IPS-15b (cell line): ENCODE measurements at regions not wholly inside any gene's neighbourhood (a gene's known extent, or its start where the extent isn't known, plus 50 kb on each side); places are given as distances from the start of the nearest gene placed in this dataset.

Experiments
- H3K27me3 ChIP-seq: one replicate; pipeline ENCODE4 v1.6.1; 2013; ENCODE audit warnings: low read length; ENCODE audit not compliant: control insufficient read depth, insufficient read depth
- H3K36me3 ChIP-seq: one replicate; pipeline ENCODE4 v1.6.1; 2013; ENCODE audit warnings: low read length; ENCODE audit not compliant: control insufficient read depth, insufficient read depth
- H3K4me1 ChIP-seq: one replicate; pipeline ENCODE4 v1.6.1; 2013; ENCODE audit warnings: mild to moderate bottlenecking, low read length; ENCODE audit not compliant: control insufficient read depth, insufficient read depth
- H3K4me3 ChIP-seq: one replicate; pipeline ENCODE4 v1.5.1; 2013; ENCODE audit warnings: low read depth, low read length
- H3K9ac ChIP-seq: one replicate; pipeline ENCODE4 v1.6.1; 2013; ENCODE audit warnings: low read depth, mild to moderate bottlenecking, low read length
- H3K9me3 ChIP-seq: one replicate; pipeline ENCODE4 v1.6.1; 2013; ENCODE audit warnings: mild to moderate bottlenecking, low read length; ENCODE audit not compliant: control insufficient read depth, insufficient read depth

DNA sequence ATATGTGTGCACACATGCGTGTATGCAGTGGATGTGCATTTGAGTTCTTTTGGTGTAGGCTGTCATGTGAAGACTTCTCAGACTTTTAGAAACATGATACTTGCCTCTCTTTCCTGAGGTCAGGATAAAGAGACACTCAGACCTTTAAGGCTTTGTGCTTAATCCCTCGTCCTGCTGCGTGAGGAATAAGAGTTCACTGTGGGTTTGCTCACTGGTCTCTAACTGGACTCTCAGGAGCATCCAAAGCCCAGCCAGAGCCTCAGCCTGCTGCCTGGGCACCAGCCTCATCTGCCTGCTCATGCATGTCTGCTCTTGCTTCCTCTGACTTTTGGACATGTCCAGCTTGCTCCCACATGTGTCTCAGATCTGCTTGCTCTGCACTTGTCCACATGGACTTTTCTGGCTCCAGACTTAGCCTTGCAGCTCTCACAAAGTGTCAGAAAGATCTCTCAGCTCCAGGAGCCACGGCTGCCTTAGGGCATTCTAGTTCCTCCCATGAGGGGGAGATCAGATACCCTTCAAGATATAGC, 65.1 kb upstream of the ZNF366 start:
- H3K9me3 ChIP-seq, result peaks cover 2% of the 10 kb centered on the region

DNA sequence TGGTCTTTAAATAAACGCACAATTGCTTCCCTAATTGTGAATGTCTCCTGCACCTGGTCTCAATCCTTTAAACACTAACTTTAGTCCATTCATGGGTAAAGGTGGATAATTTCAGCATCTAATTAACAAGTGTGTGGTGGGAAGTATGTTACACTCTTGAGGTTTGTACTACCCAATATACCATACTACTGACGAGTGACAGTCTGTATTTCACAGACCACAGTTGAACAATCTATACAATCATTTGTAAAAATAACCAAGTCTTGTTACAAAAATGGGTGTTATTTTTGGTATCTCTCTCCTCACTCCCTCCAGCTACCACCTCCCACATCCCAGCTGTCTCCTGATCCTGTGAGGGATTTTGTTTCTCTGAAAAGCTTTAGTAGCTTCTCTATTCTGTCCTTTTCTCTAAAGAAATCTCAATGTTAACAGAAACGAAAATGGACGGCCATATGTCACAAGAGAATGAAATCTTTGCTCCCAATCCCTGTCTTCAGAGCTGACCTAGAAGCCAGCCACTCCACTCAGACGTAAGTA, 62.3 kb upstream of the ZNF366 start:
- Histone ChIP-seq H3K4me3 (no peak overlapping the region), H3K36me3 (no peaks in the 10 kb centered on the region), H3K9me3 (no peaks in the 10 kb centered on the region), H3K4me1 (no peaks in the 10 kb centered on the region), H3K9ac (no peak overlapping the region), H3K27me3 (no peaks in the 10 kb centered on the region)

More for the DNA sequence above, 65.1 kb upstream of the ZNF366 start:
- Histone ChIP-seq H3K36me3 (no peaks in the 10 kb centered on the region), H3K9ac (no peak overlapping the region), H3K4me1 (no peaks in the 10 kb centered on the region), H3K27me3 (no peaks in the 10 kb centered on the region), H3K4me3 (no peak overlapping the region)

GRCh38 chr5:72566746-72567145, 59.5 kb upstream of the ZNF366 start:
- Histone ChIP-seq H3K4me1 (no peaks in the 10 kb centered on the region), H3K4me3 (no peak overlapping the region), H3K36me3 (no peaks in the 10 kb centered on the region), H3K9ac (no peak overlapping the region), H3K27me3 (no peaks in the 10 kb centered on the region), H3K9me3 (no peaks in the 10 kb centered on the region)

DNA sequence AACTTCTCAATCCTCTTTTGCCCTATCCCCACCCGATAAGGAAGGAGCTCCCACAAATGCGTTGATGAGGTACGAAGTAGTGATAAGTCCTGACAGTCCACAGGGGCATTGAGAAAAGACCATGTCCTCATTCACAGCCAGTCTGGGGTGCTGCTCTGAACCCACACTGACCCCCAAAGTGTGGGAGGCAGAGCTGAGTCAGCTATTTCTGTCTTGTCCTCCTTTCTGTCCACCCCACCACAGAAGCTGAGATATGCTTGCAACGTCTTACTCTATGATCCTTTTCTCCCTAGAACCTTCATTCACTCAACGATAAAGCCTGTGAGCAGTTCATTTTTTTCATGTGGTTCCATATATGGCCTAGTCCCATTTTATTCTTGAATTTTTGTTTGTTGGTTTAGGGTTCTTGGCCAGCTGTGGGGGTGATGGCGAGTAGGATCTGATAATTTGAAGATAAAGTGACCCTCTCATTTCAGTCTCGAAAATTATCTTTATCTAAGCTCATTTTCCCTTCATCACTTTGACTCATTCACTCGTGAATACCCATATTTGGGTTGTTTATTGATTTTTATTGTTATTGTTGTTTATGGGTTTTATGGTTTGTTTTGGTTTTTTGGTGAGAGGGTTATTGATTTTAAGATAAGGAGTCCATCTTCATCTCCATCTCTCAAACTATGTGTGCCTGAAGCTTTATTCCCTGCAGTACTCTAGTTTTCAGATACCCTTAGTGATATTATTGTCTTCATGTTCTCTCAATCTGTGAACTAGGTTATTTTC, 58.5 kb upstream of the ZNF366 start:
- Histone ChIP-seq H3K9me3 (no peaks in the 10 kb centered on the region), H3K27me3 (no peaks in the 10 kb centered on the region), H3K36me3 (no peaks in the 10 kb centered on the region), H3K9ac (no peak overlapping the region), H3K4me1 (peaks cover 4% of the 10 kb centered on the region), H3K4me3 (no peak overlapping the region)

DNA sequence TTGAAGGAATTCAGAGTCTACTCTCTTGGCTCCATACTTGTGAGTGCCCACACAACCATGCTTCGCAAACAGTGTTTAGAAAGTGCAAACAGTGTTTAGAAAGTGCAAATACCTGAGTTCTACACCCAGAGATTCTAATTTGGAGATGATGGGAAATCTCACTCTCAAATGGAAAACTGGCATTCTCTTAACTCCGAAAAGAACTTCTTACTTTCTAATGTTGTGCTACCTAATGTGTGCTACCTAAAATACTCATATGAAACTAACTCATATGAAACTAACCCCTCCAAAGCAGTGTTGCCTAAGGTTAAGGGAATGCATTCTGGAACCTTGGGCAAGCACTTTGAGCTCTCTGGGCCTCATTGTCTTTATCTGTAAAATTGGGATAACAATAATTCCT, 55.5 kb upstream of the ZNF366 start:
- Histone ChIP-seq H3K4me1 (peaks cover 6% of the 10 kb centered on the region), H3K27me3 (peaks cover under 1% of the 10 kb centered on the region), H3K36me3 (no peaks in the 10 kb centered on the region), H3K9me3 (no peaks in the 10 kb centered on the region), H3K9ac (no peak overlapping the region), H3K4me3 (no peak overlapping the region)

DNA sequence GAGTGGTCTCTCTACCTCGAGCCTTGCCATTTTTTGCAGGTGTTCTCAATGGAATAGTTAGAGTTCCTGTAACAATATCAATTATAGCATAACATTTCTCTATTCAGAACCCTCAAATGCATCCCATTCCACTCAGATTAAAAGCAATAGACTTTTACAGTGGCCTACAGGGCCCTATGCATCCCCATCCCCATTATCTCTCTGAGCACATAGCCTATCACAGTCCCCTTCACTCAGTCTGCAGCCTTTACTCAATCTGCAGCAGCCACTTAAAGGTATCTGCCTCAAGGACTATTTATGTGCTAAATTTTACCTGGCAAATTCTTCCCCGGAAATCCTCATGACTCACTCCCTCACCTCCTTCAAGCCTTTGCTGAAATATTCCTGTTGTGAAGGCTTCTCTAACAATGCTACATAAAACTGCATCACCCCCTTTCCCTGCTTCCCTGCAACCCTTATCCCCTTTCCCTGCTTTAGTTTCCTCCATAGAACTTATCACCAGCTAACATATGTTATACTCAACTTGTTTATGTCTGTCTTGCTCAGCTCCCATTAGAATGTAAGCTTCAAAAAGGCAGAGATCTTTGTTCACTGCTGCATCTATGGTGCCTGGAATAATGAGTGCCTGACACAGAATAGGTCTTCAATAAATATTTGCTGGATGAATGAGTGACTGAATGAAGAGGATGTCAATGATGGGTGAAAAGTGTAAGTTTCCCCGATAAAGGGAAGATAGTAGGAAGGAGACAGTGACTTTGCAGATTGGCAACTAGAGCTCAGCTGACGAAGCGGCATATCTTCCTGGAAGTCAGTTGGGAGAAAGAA, 54.1 kb upstream of the ZNF366 start:
- H3K4me3 ChIP-seq, result no peak overlapping the region
- peaks cover 6% of the 10 kb centered on the region for H3K4me1 ChIP-seq
- H3K9me3 ChIP-seq, result no peaks in the 10 kb centered on the region
- no peaks in the 10 kb centered on the region for H3K36me3 ChIP-seq
- no peak overlapping the region for H3K9ac ChIP-seq
- peaks cover 4% of the 10 kb centered on the region for H3K27me3 ChIP-seq

DNA sequence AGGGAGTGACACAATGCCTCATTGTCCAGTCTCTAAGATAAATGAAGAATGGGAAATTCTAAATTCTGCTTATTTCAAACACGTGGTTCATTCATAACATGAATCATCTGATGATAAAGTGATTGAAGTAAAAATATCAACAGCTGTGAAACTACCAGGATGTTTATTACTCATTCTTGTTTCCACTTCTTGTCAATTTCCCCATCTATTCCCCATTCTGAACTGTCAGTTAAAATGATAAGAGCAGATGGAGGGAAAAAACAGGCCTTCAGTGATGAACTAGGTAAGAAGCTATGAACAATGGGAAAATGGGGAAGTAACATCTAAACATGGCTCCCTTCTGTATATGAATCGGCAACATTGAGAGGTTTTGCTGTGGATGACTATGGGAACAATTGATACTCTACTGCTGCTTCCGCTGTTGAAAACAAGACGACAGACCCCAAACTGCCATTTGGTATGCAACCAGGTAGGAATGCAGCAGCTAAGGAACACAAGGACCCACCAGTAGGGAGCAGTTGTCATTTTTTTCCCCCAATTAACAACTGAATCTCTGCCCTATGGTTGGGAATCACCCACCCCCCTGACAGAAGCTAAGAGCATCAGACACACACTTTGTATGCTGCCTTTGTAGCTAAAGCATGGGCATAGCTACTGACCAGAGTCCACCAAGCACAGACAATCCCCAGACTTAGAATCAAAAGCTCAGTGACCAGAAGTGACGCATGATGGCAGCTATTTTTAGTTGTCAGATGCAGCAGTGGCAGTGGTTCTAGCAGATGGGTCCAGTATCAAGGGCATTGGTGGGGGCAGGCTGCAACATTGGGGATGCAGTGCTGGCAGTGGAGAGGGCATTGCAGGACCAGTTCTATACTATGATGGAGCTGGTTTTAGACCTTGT, 52.9 kb upstream of the ZNF366 start:
- H3K9ac ChIP-seq, result no peak overlapping the region
- H3K9me3 ChIP-seq, result no peaks in the 10 kb centered on the region
- peaks cover 14% of the 10 kb centered on the region for H3K4me1 ChIP-seq
- peaks cover 4% of the 10 kb centered on the region for H3K27me3 ChIP-seq
- no peaks in the 10 kb centered on the region for H3K36me3 ChIP-seq
- no peak overlapping the region for H3K4me3 ChIP-seq

DNA sequence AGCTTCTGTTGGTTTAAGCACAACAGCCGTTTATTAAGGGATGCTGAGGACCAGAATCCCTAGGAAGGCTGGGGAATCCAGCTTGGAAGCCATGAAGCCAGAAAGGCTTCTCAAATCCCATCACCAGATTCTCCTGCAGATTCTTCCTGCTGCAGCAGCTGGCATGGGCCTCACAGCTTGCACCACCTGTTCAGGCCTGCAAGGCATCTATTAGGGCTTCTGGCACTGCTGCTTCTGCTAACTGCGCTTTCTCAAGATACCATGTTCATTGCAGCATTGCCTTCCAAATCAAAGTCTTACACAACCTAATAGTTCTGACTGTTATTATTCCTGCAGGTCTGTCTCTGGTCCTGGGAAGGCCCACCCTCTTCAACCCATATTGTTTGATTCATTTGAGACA, 51.2 kb upstream of the ZNF366 start:
- Histone ChIP-seq H3K9me3 (no peaks in the 10 kb centered on the region), H3K4me3 (no peak overlapping the region), H3K4me1 (peaks cover 14% of the 10 kb centered on the region), H3K9ac (no peak overlapping the region), H3K36me3 (no peaks in the 10 kb centered on the region), H3K27me3 (peaks cover 4% of the 10 kb centered on the region)

- Histone ChIP-seq H3K36me3 (no peaks in the 10 kb centered on the region), H3K27me3 (peaks cover 4% of the 10 kb centered on the region), H3K4me3 (no peak overlapping the region), H3K9ac (no peak overlapping the region), H3K4me1 (peaks cover 14% of the 10 kb centered on the region), H3K9me3 (no peaks in the 10 kb centered on the region)
Measured at GRCh38 chr5:72558046-72558336, 50.8 kb upstream of the ZNF366 start.

GRCh38 chr5:72557167-72558045, 50.2 kb upstream of the ZNF366 start:
- Histone ChIP-seq H3K9me3 (no peaks in the 10 kb centered on the region), H3K36me3 (no peaks in the 10 kb centered on the region), H3K27me3 (peaks cover 4% of the 10 kb centered on the region), H3K4me1 (peaks cover 14% of the 10 kb centered on the region), H3K9ac (peak overlapping the region; percentile 77), H3K4me3 (peak overlapping the region; percentile 66)
